GM12873 (cell line): ENCODE measurements at regions not wholly inside any gene's neighbourhood (a gene's known extent, or its start where the extent isn't known, plus 50 kb on each side); places are given as distances from the start of the nearest gene placed in this dataset.

Experiments used
- CTCF ChIP-seq: IDR thresholded peaks from 2 replicates; pipeline ENCODE4 v1.5.1; 2012; ENCODE audit warnings: low read depth, mild to moderate bottlenecking, moderate library complexity, low read length, control low read depth; ENCODE audit not compliant: insufficient read depth; ENCODE audit errors: missing control alignments

- TF ChIP-seq CTCF = no peak
Measured at GRCh38 chr12:118575730-118576129, 199.4 kb downstream of the SUDS3 start.

DNA sequence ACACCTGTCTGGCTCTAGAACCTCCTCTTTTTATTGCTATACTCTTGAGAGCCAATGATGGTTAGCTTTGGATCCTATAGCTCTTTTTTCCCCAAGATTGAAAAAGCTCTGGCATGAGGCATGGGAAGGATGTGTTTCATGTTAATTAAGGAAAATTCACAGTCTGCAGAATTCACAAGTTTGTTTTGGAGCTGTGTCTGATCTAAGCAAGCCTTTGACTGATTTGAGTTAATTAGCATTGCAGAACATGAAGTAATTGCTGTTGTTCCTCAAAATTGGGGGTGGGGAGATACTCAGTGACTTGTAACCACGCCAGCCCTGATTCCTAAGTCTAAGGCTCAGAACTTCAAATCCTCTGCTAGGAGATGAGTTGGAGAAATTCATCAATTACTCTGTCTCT lies 205.0 kb downstream of the SUDS3 start:
- TF ChIP-seq CTCF = no peak

DNA sequence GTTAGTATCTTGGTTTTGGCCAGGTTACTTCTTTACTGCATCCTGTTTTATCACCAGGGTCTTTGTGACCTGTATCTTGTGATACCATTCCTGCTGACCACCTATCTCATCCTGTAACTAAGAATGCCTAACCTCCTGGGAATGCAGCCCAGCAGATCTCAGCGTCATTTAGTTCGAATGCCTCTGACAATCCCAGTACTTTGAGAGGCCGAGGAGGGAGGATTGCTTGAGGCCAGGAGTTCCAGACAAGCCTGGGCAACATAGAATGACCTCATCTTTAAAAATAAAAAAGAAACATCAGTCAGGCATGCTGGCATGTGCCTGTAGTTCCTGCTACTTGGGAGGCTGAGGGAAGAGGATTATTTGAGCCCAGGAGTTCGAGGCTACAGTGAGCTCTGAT lies 206.5 kb downstream of the SUDS3 start:
- TF ChIP-seq CTCF = no peak

GRCh38 chr12:118586433-118586832 lies 210.1 kb downstream of the SUDS3 start:
- no peak for TF ChIP-seq CTCF

DNA sequence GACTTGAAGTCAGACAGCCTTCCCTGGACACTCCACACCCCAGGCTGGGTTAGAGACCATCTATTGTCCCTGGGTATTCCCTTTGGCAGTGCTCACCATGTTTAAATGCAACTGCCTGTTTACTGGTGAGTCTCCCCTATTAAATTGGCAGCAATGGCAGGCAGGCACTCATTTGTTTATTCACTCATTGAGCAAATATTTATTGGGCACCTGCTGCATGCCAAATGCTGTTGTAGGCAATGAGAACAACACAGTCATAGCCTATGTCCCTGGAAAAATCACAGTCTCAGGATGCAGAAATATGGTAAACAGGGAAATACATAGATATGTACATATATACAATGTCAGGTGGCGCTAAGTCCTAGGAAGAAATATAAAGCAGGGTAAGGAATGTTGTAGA lies 212.8 kb downstream of the SUDS3 start:
- TF ChIP-seq CTCF = no peak

GRCh38 chr12:118590406-118591150 lies 214.2 kb downstream of the SUDS3 start:
- TF ChIP-seq CTCF = no peak

DNA sequence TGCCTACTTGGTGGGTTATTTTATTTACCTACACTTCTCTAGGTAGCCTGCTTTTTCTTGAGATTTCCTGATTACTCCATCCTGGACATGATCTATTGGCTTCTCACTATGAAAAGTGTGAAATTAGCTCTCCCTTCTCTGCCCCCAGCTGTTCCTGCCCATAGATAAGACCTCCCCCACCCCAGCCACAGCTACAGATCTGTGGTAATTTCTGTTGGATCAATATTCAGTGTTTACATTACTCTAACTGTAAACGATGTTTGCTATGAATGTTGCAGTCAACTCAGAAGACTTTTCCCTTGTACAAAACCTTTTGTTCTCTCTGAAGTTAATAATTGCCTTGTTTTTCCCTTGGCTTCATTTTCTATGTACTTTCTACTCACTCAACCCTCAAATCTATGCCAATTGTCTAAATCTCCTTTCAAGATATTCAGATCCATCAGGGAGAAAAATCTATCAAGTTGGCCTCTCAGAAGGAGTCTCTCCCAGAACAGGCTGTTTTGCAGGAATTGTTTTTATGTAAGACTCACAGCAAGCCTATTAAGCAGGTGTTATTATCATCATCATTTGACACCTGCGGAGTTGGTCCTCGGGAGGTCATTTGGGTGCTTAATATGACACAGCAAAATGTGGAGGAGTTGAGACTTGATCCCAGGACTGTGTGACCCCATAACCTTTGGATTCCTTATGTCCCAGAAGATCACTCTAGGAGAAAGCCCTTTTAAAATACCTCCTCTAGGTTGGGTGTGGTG lies 227.4 kb downstream of the SUDS3 start:
- no peak for TF ChIP-seq CTCF
